Limb (tissue), 2 donors: ENCODE measurements at regions not wholly inside any gene's neighbourhood (a gene's known extent, or its start where the extent isn't known, plus 50 kb on each side); places are given as distances from the start of the nearest gene placed in this dataset.
A peak's percentile ranks its signal among the peaks of the same experiment; 100 is the strongest.

Experiments
- DNase-seq, 2 donors: peaks; one replicate each; pipeline ENCODE4 v3.0.0-alpha.2; 2016; ENCODE audit errors: extremely low spot score in 2 of 2

GRCh38 chr4:18980516-18981233, 959.1 kb upstream of the LCORL start:
- DNase-seq: no peak

- no peak for DNase-seq
These were observed 955.3 kb upstream of the LCORL start for GRCh38 chr4:18976884-18977283.

GRCh38 chr4:18975916-18976808, 954.6 kb upstream of the LCORL start:
- DNase-seq: peak; percentile 26 to 36

- no peak for DNase-seq
These were observed 951.7 kb upstream of the LCORL start for GRCh38 chr4:18973296-18973695.

GRCh38 chr4:18961879-18962278, 940.3 kb upstream of the LCORL start:
- no peak for DNase-seq

GRCh38 chr4:18961266-18961665, 939.7 kb upstream of the LCORL start:
- no peak for DNase-seq

- DNase-seq: no peak
These were observed 936.2 kb upstream of the LCORL start for GRCh38 chr4:18957716-18958115.

GRCh38 chr4:18954538-18954937, 933.0 kb upstream of the LCORL start:
- DNase-seq: no peak

GRCh38 chr4:18953613-18954012, 932.1 kb upstream of the LCORL start:
- DNase-seq: no peak

- no peak for DNase-seq
These were observed 923.9 kb upstream of the LCORL start for GRCh38 chr4:18945464-18945863.

GRCh38 chr4:18942874-18943273, 921.3 kb upstream of the LCORL start:
- no peak for DNase-seq

GRCh38 chr4:18938343-18939099, 917.0 kb upstream of the LCORL start:
- DNase-seq: no peak

- no peak for DNase-seq
These were observed 916.2 kb upstream of the LCORL start for GRCh38 chr4:18937746-18938145.

- no peak for DNase-seq
These were observed 915.5 kb upstream of the LCORL start for GRCh38 chr4:18937080-18937479.

- no peak for DNase-seq
These were observed 914.2 kb upstream of the LCORL start for GRCh38 chr4:18935659-18936345.

- DNase-seq: no peak
These were observed 912.6 kb upstream of the LCORL start for GRCh38 chr4:18934197-18934596.

- DNase-seq: no peak
These were observed 911.3 kb upstream of the LCORL start for GRCh38 chr4:18932730-18933339.

GRCh38 chr4:18931643-18932377, 910.3 kb upstream of the LCORL start:
- DNase-seq: no peak

- no peak for DNase-seq
These were observed 908.9 kb upstream of the LCORL start for GRCh38 chr4:18930487-18930886.

- no peak for DNase-seq
These were observed 902.1 kb upstream of the LCORL start for GRCh38 chr4:18923496-18924161.
